ENCODE measurements at regions not wholly inside any gene's neighbourhood (a gene's known extent, or its start where the extent isn't known, plus 50 kb on each side); places are given as distances from the start of the nearest gene placed in this dataset.
"Not testable (repeated sequence)": the region's sequence is repeated elsewhere in the genome, so short reads cannot be mapped to it uniquely, and the experiment has no call there.

GRCh38 chr2:129906139-129906860 is 73.2 kb upstream of the RAB6C start:
- DNase-seq, result no peak

DNA sequence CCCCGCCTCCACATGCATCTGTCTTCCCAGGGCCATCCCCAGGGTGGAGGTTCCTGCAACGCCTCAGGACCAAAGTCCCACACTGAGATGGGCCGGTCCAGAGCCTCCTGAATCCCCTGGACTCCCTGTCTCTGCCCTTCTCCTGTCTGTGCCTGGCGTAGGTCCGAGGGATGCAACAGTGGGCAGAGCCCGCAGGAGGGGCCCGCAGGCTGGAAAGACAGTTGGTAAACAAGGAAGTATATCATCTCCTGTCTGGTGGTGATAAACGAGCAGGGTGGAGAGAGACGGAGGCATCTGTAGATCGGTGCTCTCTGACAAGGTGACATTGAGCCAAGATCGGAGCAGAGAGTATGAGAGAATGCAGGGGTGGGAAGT is 72.6 kb upstream of the RAB6C start:
- DNase-seq, result no peak

DNA sequence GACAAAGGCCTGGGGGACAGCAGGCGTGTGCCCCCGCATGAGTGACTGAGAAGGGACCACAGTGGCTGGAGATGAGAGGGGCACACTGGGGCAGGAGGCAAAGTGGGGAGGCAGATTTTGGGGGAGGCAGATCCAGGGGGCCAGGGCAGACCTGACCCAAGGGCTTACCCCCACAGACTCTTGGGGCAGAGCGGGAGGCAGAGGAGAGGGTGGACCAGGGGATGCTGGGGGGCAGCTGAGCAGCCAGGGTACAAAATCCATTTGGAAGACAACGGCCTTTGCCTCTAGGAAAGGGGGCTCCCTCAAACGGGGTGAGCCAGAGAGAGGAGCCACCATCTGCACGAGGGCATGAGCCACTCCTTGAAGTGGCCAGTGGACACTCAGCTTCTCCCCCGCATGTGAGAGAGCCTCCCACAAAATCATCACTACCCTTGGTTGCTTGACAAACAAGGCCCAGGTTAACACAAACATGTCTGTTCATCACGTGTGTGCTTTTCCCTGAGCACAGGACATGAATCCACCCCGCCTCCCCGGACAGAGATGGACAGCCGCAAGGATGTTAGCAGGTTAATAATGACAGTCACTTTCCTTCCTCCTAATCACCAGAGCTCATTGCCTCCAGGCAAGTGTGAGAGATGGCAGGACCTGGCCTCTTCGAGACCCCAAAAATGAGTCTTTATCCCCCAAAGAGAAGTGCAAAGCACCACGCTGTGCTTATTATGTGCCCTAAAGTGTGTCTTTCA is 72.0 kb upstream of the RAB6C start:
- DNase-seq, result no peak

GRCh38 chr2:129908721-129909373 is 70.6 kb upstream of the RAB6C start:
- no peak for DNase-seq

DNA sequence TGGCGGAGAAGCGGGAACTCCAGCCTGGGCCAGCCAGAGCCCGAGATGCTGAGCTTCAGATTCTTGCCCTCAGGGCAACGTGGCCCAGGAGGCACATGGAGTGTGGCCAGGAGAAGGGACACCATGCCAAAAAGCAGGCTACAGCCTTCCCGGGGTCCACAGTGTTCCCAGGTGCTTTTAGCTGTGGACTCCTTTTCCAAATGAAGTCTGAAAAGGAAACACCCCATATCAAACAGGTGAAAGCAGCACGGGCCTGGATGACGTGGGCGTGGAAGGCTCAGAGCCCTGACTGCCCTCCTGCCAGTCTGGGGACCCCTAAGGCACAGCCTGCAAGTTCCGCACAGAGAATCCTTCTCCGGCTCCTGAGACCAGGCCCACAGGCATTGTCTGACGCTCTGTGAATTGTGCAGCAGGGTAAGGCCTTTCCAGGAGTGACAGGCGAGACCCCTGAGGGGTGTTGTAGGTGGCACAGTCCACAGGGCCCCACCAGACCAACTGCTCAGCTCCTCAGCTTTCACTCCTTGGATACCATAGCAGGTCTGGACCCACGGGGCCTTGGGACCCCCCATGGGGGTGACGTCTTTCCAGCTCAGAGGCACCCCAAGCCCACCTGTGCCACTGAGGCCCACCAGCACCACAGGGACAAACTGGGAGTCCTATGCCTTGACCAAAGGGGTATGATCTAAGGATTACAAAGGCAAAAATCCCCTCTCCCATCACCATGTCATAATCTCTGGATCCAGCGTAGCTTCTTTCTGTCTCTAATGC is 69.6 kb upstream of the RAB6C start:
- no peak for DNase-seq

DNA sequence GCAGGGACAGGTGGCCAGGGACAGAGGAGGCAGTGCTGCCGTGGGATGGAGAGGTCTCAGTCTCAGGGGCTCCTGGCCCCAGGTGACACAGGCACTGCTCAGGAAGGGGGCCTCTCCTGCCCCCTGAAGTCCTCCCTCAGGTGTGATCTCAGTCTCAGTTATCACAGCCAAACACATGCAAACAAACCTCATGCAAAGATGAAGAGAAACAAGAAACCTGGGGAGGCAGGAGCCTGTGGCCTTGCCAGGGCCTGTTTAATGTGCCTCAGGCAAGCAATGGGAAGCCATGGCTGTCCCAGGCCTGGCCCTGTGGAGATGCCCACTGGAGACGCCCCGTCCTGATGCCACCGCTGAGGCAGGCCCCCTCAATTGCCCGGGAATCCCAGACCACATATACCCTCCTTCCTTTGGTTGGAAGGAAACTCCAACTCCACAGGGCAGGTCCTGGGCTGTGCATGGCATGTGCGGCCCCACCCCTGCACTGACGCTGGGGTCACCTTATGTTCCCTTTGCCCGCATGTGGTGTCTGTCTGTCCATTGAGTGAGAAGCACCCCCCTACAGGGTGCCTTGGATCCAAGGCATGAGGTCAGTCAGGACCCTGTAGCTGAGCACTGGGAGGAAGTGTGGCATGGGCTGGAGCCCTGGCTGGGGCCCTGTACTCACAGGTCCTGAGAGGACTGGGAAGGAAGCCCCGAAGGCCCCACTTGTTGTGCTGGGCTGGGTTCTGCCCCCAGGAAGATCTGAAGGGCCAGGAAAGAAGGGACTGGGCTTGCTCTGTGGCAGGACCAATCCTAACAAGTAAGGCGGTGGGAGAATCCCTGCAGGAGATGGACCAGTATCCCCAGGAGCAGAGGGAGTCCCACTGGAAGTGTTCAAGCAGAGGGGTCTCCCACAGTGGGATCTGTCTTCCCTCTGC is 68.8 kb upstream of the RAB6C start:
- DNase-seq, result no peak

DNA sequence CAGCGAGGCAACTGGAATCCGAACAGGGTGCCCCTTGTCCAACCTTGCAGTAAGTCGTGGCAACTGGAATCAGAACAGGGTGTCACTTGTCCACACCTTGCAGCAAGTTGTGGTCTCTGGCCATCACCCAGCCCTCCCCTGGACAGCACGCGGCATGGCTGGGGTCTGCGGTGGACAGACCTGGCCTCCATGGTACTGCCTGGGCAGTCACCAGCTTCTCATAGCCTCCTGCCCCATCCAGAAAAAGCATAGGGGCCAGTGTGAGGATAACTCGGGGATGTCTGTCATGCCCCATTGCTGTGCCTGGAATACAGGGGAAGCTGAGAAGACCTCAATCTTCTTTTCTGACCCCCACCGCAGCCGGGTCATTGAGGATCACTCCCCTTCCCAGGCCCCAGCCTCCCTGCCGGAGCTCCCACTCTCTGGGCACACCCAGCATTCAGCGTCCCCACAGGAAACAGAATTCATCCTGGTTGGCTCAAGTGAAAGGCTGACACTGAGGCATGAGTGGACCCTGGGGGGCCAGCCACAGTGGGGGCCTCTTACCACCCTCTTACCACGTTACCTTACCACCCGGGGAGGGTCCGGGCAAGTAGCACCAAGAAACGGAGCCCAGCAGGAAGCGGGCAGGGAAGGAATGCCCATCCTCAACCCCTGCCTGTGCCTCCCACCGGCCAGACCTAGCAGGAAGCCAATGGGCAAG is 68.0 kb upstream of the RAB6C start:
- no peak for DNase-seq

GRCh38 chr2:129912066-129912820 is 67.2 kb upstream of the RAB6C start:
- no peak for DNase-seq

DNA sequence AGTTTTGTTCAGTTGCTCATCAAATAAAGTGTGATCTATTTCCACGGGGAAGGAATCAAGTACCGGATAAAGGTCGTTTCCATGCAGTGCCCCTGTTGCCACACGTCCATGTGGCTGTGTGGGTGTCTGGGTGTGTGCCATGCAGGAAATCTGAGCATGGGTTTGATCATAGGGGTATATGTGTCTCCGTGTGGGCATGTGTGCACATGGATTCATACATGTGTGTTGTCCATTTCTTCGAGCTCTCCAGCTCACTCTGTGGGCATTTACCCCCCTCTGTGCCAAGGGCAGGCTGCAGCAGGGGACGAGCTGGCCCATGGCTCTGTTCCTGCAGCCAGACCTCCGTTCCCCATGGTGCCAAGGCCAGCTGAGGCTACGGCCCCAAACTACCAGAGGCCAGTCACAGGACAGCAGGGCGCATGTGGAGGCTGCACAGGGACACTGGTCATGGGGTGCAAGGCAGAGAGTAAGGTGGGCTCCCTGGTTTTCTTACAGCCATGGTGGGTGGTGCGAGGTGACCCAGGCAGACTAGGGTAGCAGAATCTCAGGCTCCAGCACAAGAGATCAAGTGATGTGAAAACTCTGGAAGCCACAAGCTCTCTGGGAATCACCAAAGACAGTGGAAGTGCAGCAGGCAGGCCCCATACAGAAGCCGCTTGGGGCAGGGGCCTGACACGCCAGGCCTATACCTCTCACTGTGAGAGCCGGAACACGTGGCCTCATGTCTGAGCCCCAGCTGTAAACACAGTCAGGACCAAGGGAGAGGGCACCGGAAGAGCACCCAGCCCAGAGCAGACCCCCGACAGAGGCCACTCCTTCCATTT is 66.4 kb upstream of the RAB6C start:
- no peak for DNase-seq

GRCh38 chr2:129913695-129914495 is 65.6 kb upstream of the RAB6C start:
- DNase-seq, result no peak

- DNase-seq, result no peak
Observed at GRCh38 chr2:129914538-129915302, 64.7 kb upstream of the RAB6C start.

DNA sequence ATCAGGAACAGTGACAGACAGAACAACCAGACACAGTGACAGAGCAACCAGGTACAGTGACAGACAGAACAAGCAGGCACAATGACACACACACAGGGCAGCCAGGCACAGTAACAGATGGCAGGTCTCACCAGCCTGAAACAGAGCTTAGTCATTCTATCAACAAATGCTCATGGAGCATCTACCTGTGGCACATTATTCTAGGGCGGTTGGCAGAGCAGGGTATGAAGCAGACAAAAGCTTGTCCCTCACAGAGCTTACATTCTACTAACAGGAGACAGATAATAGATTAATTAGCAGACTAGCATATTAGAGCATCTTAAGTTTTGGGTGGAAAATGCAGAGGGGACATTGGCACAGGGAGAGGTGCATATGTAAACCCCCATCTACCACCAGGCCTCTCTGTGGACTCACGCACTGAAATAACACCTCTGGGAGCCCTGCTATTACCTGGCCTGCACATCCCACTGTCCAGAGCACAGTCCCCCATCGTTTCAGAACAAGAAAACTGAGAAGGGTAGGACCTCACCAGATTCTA is 64.1 kb upstream of the RAB6C start:
- no peak for DNase-seq

GRCh38 chr2:129918604-129919003 is 60.9 kb upstream of the RAB6C start:
- no peak for DNase-seq

GRCh38 chr2:129922571-129923264 is 56.7 kb upstream of the RAB6C start:
- DNase-seq, result no peak

GRCh38 chr2:129923265-129924091 is 56.0 kb upstream of the RAB6C start:
- DNase-seq, result no peak

DNA sequence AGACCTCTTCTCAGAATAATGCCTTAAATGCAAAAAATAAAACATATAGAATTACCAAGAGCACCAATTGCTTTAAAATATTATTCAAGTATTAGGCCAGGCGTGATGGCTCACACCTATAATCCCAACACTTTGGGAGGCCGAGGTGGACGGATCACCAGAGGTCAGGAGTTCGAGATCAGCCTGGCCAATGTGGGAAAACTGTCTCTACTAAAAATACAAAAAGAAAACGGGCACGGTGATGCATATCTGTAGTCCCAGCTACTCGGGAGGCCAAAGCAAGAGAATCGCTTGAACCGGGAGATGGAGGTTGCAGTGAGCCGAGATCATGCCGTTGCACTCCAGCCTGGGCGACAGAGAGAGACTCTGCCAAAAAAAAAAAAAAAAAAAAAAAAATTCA is 55.4 kb upstream of the RAB6C start:
- DNase-seq, result not testable (repeated sequence)

Data from activated CD4-positive, alpha-beta T cell treated with anti-CD3 and anti-CD28 coated beads, Interleukin-2, amount 50 U/mL, for 1 hour (primary cell).